ENCODE measurements at regions not wholly inside any gene's neighbourhood (a gene's known extent, or its start where the extent isn't known, plus 50 kb on each side); places are given as distances from the start of the nearest gene placed in this dataset.

- H3K36me3 ChIP-seq (ENCODE audit: control insufficient read depth in 1 of 2, insufficient read depth in 2 of 2, low read depth in 1 of 2, low read length in 2 of 2) = no peaks in the 10 kb centered on the region
- H3K4me1 ChIP-seq (ENCODE audit: control insufficient read depth, insufficient read depth, low read depth, low read length) = peaks cover 1% of the 10 kb centered on the region
- H3K23ac ChIP-seq (ENCODE audit: low read length in 2 of 2) = no peak overlapping the region
- no peak overlapping the region for H4K91ac ChIP-seq (ENCODE audit: low read length)
- no peak overlapping the region for H2BK120ac ChIP-seq (ENCODE audit: low read depth, low read length)
- H3K18ac ChIP-seq (ENCODE audit: low read depth in 1 of 2, low read length in 2 of 2) = no peak overlapping the region
- no peak overlapping the region for H3K4me2 ChIP-seq (ENCODE audit: low read length, poor library complexity, severe bottlenecking)
- H2BK5ac ChIP-seq (ENCODE audit: low read depth, low read length, poor library complexity, severe bottlenecking) = no peak overlapping the region
- peaks cover 0 to 4% of the 10 kb centered on the region in 2 experiments for H3K27me3 ChIP-seq (ENCODE audit: control insufficient read depth in 1 of 2, insufficient read depth in 1 of 2, low read length in 2 of 2)
- no peak for DNase-seq
- no peak overlapping the region for H2BK15ac ChIP-seq (ENCODE audit: low read depth, poor library complexity, severe bottlenecking)
- H3K4ac ChIP-seq (ENCODE audit: low read depth in 1 of 2, low read length in 2 of 2) = no peak overlapping the region
- no peaks in the 10 kb centered on the region for H3K9me3 ChIP-seq (ENCODE audit: control insufficient read depth, low read length)
- H3K14ac ChIP-seq (ENCODE audit: low read length in 2 of 2) = no peak overlapping the region
- H3K4me3 ChIP-seq (ENCODE audit: insufficient read depth in 1 of 2, low read depth in 1 of 2, low read length in 2 of 2) = no peak overlapping the region
- H2AFZ ChIP-seq (ENCODE audit: low read depth, low read length) = no peak overlapping the region
- no peak overlapping the region for H3K27ac ChIP-seq (ENCODE audit: low read length, poor library complexity, severe bottlenecking)
- no peak overlapping the region for H4K8ac ChIP-seq (ENCODE audit: low read length)
- no peak overlapping the region for H2BK12ac ChIP-seq (ENCODE audit: low read length in 2 of 2)
- no peak overlapping the region for H2AK5ac ChIP-seq (ENCODE audit: low read length, severe bottlenecking)
- H3K9ac ChIP-seq (ENCODE audit: low read length) = no peak overlapping the region
- WGBS = 98% methylated on average over 8 of the region's 8 CpGs
- no peaks in the 10 kb centered on the region for H3K79me1 ChIP-seq (replicated peaks; ENCODE audit: low read length, poor library complexity, severe bottlenecking)
These were observed 65.6 kb upstream of the TRIO start for GRCh38 chr5:14077501-14077900.

GRCh38 chr5:14076561-14076960 is 66.6 kb upstream of the TRIO start:
- Histone ChIP-seq H3K4me2 (ENCODE audit: low read length, poor library complexity, severe bottlenecking) (no peak overlapping the region), H4K91ac (ENCODE audit: low read length) (no peak overlapping the region), H2AK5ac (ENCODE audit: low read length, severe bottlenecking) (no peak overlapping the region), H3K27ac (ENCODE audit: low read length, poor library complexity, severe bottlenecking) (no peak overlapping the region), H3K79me1 (replicated peaks; ENCODE audit: low read length, poor library complexity, severe bottlenecking) (no peaks in the 10 kb centered on the region), H2BK15ac (ENCODE audit: low read depth, poor library complexity, severe bottlenecking) (no peak overlapping the region), H3K14ac (ENCODE audit: low read length in 2 of 2) (no peak overlapping the region), H3K4me3 (ENCODE audit: insufficient read depth in 1 of 2, low read depth in 1 of 2, low read length in 2 of 2) (no peak overlapping the region), H3K4me1 (ENCODE audit: control insufficient read depth, insufficient read depth, low read depth, low read length) (no peaks in the 10 kb centered on the region), H2BK120ac (ENCODE audit: low read depth, low read length) (no peak overlapping the region), H3K23ac (ENCODE audit: low read length in 2 of 2) (no peak overlapping the region), H3K9me3 (ENCODE audit: control insufficient read depth, low read length) (no peaks in the 10 kb centered on the region), H3K27me3 (ENCODE audit: control insufficient read depth in 1 of 2, insufficient read depth in 1 of 2, low read length in 2 of 2) (peaks cover 0 to 4% of the 10 kb centered on the region in 2 experiments), H3K18ac (ENCODE audit: low read depth in 1 of 2, low read length in 2 of 2) (no peak overlapping the region), H3K36me3 (ENCODE audit: control insufficient read depth in 1 of 2, insufficient read depth in 2 of 2, low read depth in 1 of 2, low read length in 2 of 2) (no peaks in the 10 kb centered on the region), H2AFZ (ENCODE audit: low read depth, low read length) (no peak overlapping the region), H2BK5ac (ENCODE audit: low read depth, low read length, poor library complexity, severe bottlenecking) (no peak overlapping the region), H4K8ac (ENCODE audit: low read length) (no peak overlapping the region), H3K9ac (ENCODE audit: low read length) (no peak overlapping the region), H2BK12ac (ENCODE audit: low read length in 2 of 2) (no peak overlapping the region), H3K4ac (ENCODE audit: low read depth in 1 of 2, low read length in 2 of 2) (no peak overlapping the region)
- 89% methylated on average over 7 of the region's 7 CpGs for WGBS
- DNase-seq = no peak

GRCh38 chr5:14075937-14076336 is 67.2 kb upstream of the TRIO start:
- H2AK5ac ChIP-seq (ENCODE audit: low read length, severe bottlenecking) = no peak overlapping the region
- H3K9ac ChIP-seq (ENCODE audit: low read length) = no peak overlapping the region
- no peak overlapping the region for H3K27ac ChIP-seq (ENCODE audit: low read length, poor library complexity, severe bottlenecking)
- no peak overlapping the region for H3K4ac ChIP-seq (ENCODE audit: low read depth in 1 of 2, low read length in 2 of 2)
- H3K18ac ChIP-seq (ENCODE audit: low read depth in 1 of 2, low read length in 2 of 2) = no peak overlapping the region
- no peak overlapping the region for H3K14ac ChIP-seq (ENCODE audit: low read length in 2 of 2)
- no peak for DNase-seq
- H3K9me3 ChIP-seq (ENCODE audit: control insufficient read depth, low read length) = no peaks in the 10 kb centered on the region
- H2AFZ ChIP-seq (ENCODE audit: low read depth, low read length) = no peak overlapping the region
- H3K4me2 ChIP-seq (ENCODE audit: low read length, poor library complexity, severe bottlenecking) = no peak overlapping the region
- no peaks in the 10 kb centered on the region for H3K4me1 ChIP-seq (ENCODE audit: control insufficient read depth, insufficient read depth, low read depth, low read length)
- H4K91ac ChIP-seq (ENCODE audit: low read length) = no peak overlapping the region
- H2BK12ac ChIP-seq (ENCODE audit: low read length in 2 of 2) = no peak overlapping the region
- H2BK5ac ChIP-seq (ENCODE audit: low read depth, low read length, poor library complexity, severe bottlenecking) = no peak overlapping the region
- H2BK120ac ChIP-seq (ENCODE audit: low read depth, low read length) = no peak overlapping the region
- 95% methylated on average over 11 of the region's 11 CpGs for WGBS
- H3K27me3 ChIP-seq (ENCODE audit: control insufficient read depth in 1 of 2, insufficient read depth in 1 of 2, low read length in 2 of 2) = peaks cover 0 to 4% of the 10 kb centered on the region in 2 experiments
- H4K8ac ChIP-seq (ENCODE audit: low read length) = no peak overlapping the region
- no peak overlapping the region for H2BK15ac ChIP-seq (ENCODE audit: low read depth, poor library complexity, severe bottlenecking)
- H3K23ac ChIP-seq (ENCODE audit: low read length in 2 of 2) = no peak overlapping the region
- H3K36me3 ChIP-seq (ENCODE audit: control insufficient read depth in 1 of 2, insufficient read depth in 2 of 2, low read depth in 1 of 2, low read length in 2 of 2) = no peaks in the 10 kb centered on the region
- no peak overlapping the region for H3K4me3 ChIP-seq (ENCODE audit: insufficient read depth in 1 of 2, low read depth in 1 of 2, low read length in 2 of 2)
- no peaks in the 10 kb centered on the region for H3K79me1 ChIP-seq (replicated peaks; ENCODE audit: low read length, poor library complexity, severe bottlenecking)

GRCh38 chr5:14071433-14071832 is 71.7 kb upstream of the TRIO start:
- no peaks in the 10 kb centered on the region for H3K36me3 ChIP-seq (ENCODE audit: control insufficient read depth in 1 of 2, insufficient read depth in 2 of 2, low read depth in 1 of 2, low read length in 2 of 2)
- no peak for DNase-seq
- H3K27ac ChIP-seq (ENCODE audit: low read length, poor library complexity, severe bottlenecking) = no peak overlapping the region
- no peak overlapping the region for H2BK12ac ChIP-seq (ENCODE audit: low read length in 2 of 2)
- H2AK5ac ChIP-seq (ENCODE audit: low read length, severe bottlenecking) = no peak overlapping the region
- H2BK15ac ChIP-seq (ENCODE audit: low read depth, poor library complexity, severe bottlenecking) = no peak overlapping the region
- no peak overlapping the region for H3K18ac ChIP-seq (ENCODE audit: low read depth in 1 of 2, low read length in 2 of 2)
- H4K91ac ChIP-seq (ENCODE audit: low read length) = no peak overlapping the region
- no peak overlapping the region for H2AFZ ChIP-seq (ENCODE audit: low read depth, low read length)
- peaks cover 2% of the 10 kb centered on the region for H3K4me1 ChIP-seq (ENCODE audit: control insufficient read depth, insufficient read depth, low read depth, low read length)
- no peak overlapping the region for H4K8ac ChIP-seq (ENCODE audit: low read length)
- H2BK5ac ChIP-seq (ENCODE audit: low read depth, low read length, poor library complexity, severe bottlenecking) = no peak overlapping the region
- no peak overlapping the region for H3K9ac ChIP-seq (ENCODE audit: low read length)
- H3K27me3 ChIP-seq (ENCODE audit: control insufficient read depth in 1 of 2, insufficient read depth in 1 of 2, low read length in 2 of 2) = peaks cover 0 to 4% of the 10 kb centered on the region in 2 experiments
- no peak overlapping the region for H2BK120ac ChIP-seq (ENCODE audit: low read depth, low read length)
- H3K4me2 ChIP-seq (ENCODE audit: low read length, poor library complexity, severe bottlenecking) = no peak overlapping the region
- H3K9me3 ChIP-seq (ENCODE audit: control insufficient read depth, low read length) = no peaks in the 10 kb centered on the region
- H3K4me3 ChIP-seq (ENCODE audit: insufficient read depth in 1 of 2, low read depth in 1 of 2, low read length in 2 of 2) = no peak overlapping the region
- no peak overlapping the region for H3K4ac ChIP-seq (ENCODE audit: low read depth in 1 of 2, low read length in 2 of 2)
- WGBS = 100% methylated on average over 3 of the region's 5 CpGs
- no peak overlapping the region for H3K23ac ChIP-seq (ENCODE audit: low read length in 2 of 2)
- H3K79me1 ChIP-seq (replicated peaks; ENCODE audit: low read length, poor library complexity, severe bottlenecking) = no peaks in the 10 kb centered on the region
- no peak overlapping the region for H3K14ac ChIP-seq (ENCODE audit: low read length in 2 of 2)

Data from mesenchymal stem cell (in vitro differentiated cells and primary cell).